ENCODE measurements at regions not wholly inside any gene's neighbourhood (a gene's known extent, or its start where the extent isn't known, plus 50 kb on each side); places are given as distances from the start of the nearest gene placed in this dataset.

- no peak for TF ChIP-seq CTCF (IDR thresholded peaks at IDR 0.05; ENCODE audit: insufficient read depth, low read length, poor library complexity, severe bottlenecking)
- no peak for TF ChIP-seq EZH2phosphoT487 (conservative IDR thresholded peaks at IDR 0.05; ENCODE audit: low read length)
These were observed 75.3 kb downstream of the ZNF503 start for GRCh38 chr10:75326306-75326705.
